ENCODE measurements at regions not wholly inside any gene's neighbourhood (a gene's known extent, or its start where the extent isn't known, plus 50 kb on each side); places are given as distances from the start of the nearest gene placed in this dataset.

- no peaks in the 10 kb centered on the region for H3K4me1 ChIP-seq
- intact Hi-C loops (cut with DNase I): no loop called here
- no peak for TF ChIP-seq CTCF (IDR thresholded peaks at IDR 0.05)
- no peak for TF ChIP-seq EP300 (IDR thresholded peaks at IDR 0.05)
- no peak for TF ChIP-seq POLR2AphosphoS5 (IDR thresholded peaks at IDR 0.05)
- no peak overlapping the region for H3K27ac ChIP-seq (replicated peaks in 1 of 4)
- H3K4me3 ChIP-seq: no peak overlapping the region
- H3K9me3 ChIP-seq: no peaks in the 10 kb centered on the region
- 87% methylated on average over 9 of the region's 10 CpGs for WGBS
- H3K27me3 ChIP-seq: no peaks in the 10 kb centered on the region
- DNase-seq (ENCODE audit: extremely low spot score): no peak
- H3K36me3 ChIP-seq: no peaks in the 10 kb centered on the region
These were observed 597.3 kb upstream of the PLXNA2 start for GRCh38 chr1:208841436-208841835.

GRCh38 chr1:208842451-208842850 lies 598.3 kb upstream of the PLXNA2 start:
- TF ChIP-seq EP300 (IDR thresholded peaks at IDR 0.05): no peak
- TF ChIP-seq CTCF (IDR thresholded peaks at IDR 0.05): no peak
- no peak for TF ChIP-seq POLR2A (IDR thresholded peaks at IDR 0.05; ENCODE audit: low read depth)
- TF ChIP-seq POLR2AphosphoS5 (IDR thresholded peaks at IDR 0.05): no peak
- H3K36me3 ChIP-seq: no peaks in the 10 kb centered on the region
- H3K4me3 ChIP-seq: no peak overlapping the region
- no peaks in the 10 kb centered on the region for H3K4me1 ChIP-seq
- no peak overlapping the region for H3K27ac ChIP-seq (replicated peaks in 1 of 4)
- intact Hi-C loops (cut with DNase I): no loop called here
- DNase-seq (ENCODE audit: extremely low spot score): no peak
- WGBS: 94% methylated on average over 3 of the region's 3 CpGs
- H3K27me3 ChIP-seq: no peaks in the 10 kb centered on the region
- no peaks in the 10 kb centered on the region for H3K9me3 ChIP-seq

GRCh38 chr1:208844158-208844557 lies 600.0 kb upstream of the PLXNA2 start:
- TF ChIP-seq POLR2A (IDR thresholded peaks at IDR 0.05; ENCODE audit: low read depth) (no peak), EP300 (IDR thresholded peaks at IDR 0.05) (no peak), POLR2AphosphoS5 (IDR thresholded peaks at IDR 0.05) (no peak), CTCF (IDR thresholded peaks at IDR 0.05) (no peak)
- Histone ChIP-seq H3K36me3 (no peaks in the 10 kb centered on the region), H3K27ac (replicated peaks in 1 of 4) (no peak overlapping the region), H3K4me3 (no peak overlapping the region), H3K27me3 (no peaks in the 10 kb centered on the region), H3K4me1 (no peaks in the 10 kb centered on the region), H3K9me3 (no peaks in the 10 kb centered on the region)
- DNase-seq (ENCODE audit: extremely low spot score): no peak
- intact Hi-C loops (cut with DNase I): no loop called here
- 97% methylated on average over 3 of the region's 3 CpGs for WGBS

- TF ChIP-seq POLR2AphosphoS5 (IDR thresholded peaks at IDR 0.05): no peak
- no peak for TF ChIP-seq CTCF (IDR thresholded peaks at IDR 0.05)
- no peak for TF ChIP-seq EP300 (IDR thresholded peaks at IDR 0.05)
- TF ChIP-seq POLR2A (IDR thresholded peaks at IDR 0.05; ENCODE audit: low read depth): no peak
- Histone ChIP-seq H3K27me3 (no peaks in the 10 kb centered on the region), H3K36me3 (no peaks in the 10 kb centered on the region), H3K9me3 (no peaks in the 10 kb centered on the region), H3K4me3 (no peak overlapping the region), H3K4me1 (no peaks in the 10 kb centered on the region), H3K27ac (replicated peaks in 1 of 4) (no peak overlapping the region)
- intact Hi-C loops (cut with DNase I): no loop called here
- WGBS: 79% methylated on average over 1 of the region's 1 CpG
- no peak for DNase-seq (ENCODE audit: extremely low spot score)
These were observed 604.7 kb upstream of the PLXNA2 start for GRCh38 chr1:208848854-208849253.

- Histone ChIP-seq H3K4me1 (no peaks in the 10 kb centered on the region), H3K9me3 (no peaks in the 10 kb centered on the region), H3K4me3 (no peak overlapping the region), H3K36me3 (no peaks in the 10 kb centered on the region), H3K27me3 (no peaks in the 10 kb centered on the region), H3K27ac (replicated peaks in 1 of 4) (no peak overlapping the region)
- intact Hi-C loops (cut with DNase I): no loop called here
- 67% methylated on average over 4 of the region's 5 CpGs for WGBS
- TF ChIP-seq POLR2AphosphoS5 (IDR thresholded peaks at IDR 0.05) (no peak), EP300 (IDR thresholded peaks at IDR 0.05) (no peak), POLR2A (IDR thresholded peaks at IDR 0.05; ENCODE audit: low read depth) (no peak)
- no peak for DNase-seq (ENCODE audit: extremely low spot score)
These were observed 606.3 kb upstream of the PLXNA2 start for GRCh38 chr1:208850442-208850841.
